ENCODE measurements at regions not wholly inside any gene's neighbourhood (a gene's known extent, or its start where the extent isn't known, plus 50 kb on each side); places are given as distances from the start of the nearest gene placed in this dataset.

- no peak for DNase-seq (ENCODE audit: low read depth, low spot score)
- no peak for TF ChIP-seq CTCF (IDR thresholded peaks at IDR 0.05; ENCODE audit: low read depth, low read length)
- no peak overlapping the region for H3K4me3 ChIP-seq (ENCODE audit: low read depth, low read length)
- in situ Hi-C loops (cut with HindIII; ENCODE audit: low sequenced_read_pairs): no loop called here
These were observed 589.5 kb downstream of the IRX1 start for GRCh38 chr5:4185127-4185526.

DNA sequence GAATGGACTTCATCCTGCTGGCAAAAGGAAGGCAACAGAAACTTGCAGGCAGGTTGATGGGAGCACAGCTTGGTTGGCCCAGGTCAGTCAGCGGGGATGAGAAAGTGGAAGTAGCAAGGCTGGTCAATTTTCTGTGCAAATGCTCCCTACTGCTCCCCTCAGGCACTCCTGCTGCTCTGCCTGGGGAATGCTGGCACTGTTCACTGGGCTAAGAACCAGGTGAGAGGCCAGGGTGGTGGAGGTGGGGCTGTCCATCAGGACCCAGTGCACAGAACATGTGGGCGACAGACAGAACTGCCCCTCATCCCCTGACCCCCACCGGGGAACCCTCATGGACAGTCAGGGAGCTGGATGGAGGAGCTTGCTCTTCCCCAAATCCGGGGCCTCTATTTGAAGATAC is 593.1 kb downstream of the IRX1 start:
- no peak for TF ChIP-seq CTCF (IDR thresholded peaks at IDR 0.05; ENCODE audit: low read depth, low read length)
- no peak for DNase-seq (ENCODE audit: low read depth, low spot score)
- H3K4me3 ChIP-seq (ENCODE audit: low read depth, low read length): no peak overlapping the region
- in situ Hi-C loops (cut with HindIII; ENCODE audit: low sequenced_read_pairs): no loop called here

- DNase-seq (ENCODE audit: low read depth, low spot score): no peak
- no peak overlapping the region for H3K4me3 ChIP-seq (ENCODE audit: low read depth, low read length)
- in situ Hi-C loops (cut with HindIII; ENCODE audit: low sequenced_read_pairs): no loop called here
- no peak for TF ChIP-seq CTCF (IDR thresholded peaks at IDR 0.05; ENCODE audit: low read depth, low read length)
These were observed 593.7 kb downstream of the IRX1 start for GRCh38 chr5:4189317-4189716.

GRCh38 chr5:4191041-4191440 is 595.4 kb downstream of the IRX1 start:
- no peak for DNase-seq (ENCODE audit: low read depth, low spot score)
- no peak overlapping the region for H3K4me3 ChIP-seq (ENCODE audit: low read depth, low read length)
- no peak for TF ChIP-seq CTCF (IDR thresholded peaks at IDR 0.05; ENCODE audit: low read depth, low read length)
- in situ Hi-C loops (cut with HindIII; ENCODE audit: low sequenced_read_pairs): no loop called here

DNA sequence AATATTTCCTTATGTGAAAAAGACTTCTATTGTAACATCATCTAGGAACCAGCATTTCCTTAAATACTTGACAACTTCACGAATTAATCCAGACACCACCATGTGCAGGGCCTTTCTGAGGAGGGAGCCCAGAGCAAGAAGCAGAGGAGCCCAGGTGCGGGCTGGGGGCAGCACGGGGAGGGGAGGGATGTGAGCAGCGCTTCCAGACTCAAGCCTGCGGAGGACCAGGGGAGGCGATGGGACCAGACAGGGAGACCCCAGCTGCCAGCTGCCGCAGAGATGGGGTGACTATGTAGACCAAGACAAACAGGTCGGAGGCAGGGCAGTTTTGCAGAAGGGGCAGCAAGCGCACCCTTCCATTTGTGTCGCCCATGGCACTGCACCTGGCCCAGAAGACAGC is 596.1 kb downstream of the IRX1 start:
- TF ChIP-seq CTCF (IDR thresholded peaks at IDR 0.05; ENCODE audit: low read depth, low read length): no peak
- no peak for DNase-seq (ENCODE audit: low read depth, low spot score)
- no peak overlapping the region for H3K4me3 ChIP-seq (ENCODE audit: low read depth, low read length)
- in situ Hi-C loops (cut with HindIII; ENCODE audit: low sequenced_read_pairs): no loop called here

DNA sequence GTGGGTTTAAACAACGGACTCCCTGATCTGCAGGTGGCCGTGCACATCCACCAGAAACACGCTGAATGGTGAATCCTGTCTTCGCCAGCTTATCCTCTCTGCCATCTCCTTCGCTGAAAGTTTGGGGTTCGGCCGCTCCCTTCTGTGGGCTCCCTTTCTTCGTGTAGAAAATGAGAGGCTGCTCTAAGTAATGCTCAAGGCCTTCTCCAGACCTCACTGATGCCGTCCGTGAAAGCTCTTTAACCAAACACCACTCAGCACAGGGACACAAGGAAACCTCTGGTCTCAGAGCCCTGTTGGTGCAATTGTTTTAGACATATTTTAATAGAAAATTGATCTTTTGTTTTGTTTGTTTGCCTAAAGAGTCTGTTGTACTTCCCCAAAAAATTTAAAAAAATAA is 596.5 kb downstream of the IRX1 start:
- in situ Hi-C loops (cut with HindIII; ENCODE audit: low sequenced_read_pairs): no loop called here

More for the DNA sequence above, 596.5 kb downstream of the IRX1 start:
- H3K4me3 ChIP-seq (ENCODE audit: low read depth, low read length): no peak overlapping the region
- TF ChIP-seq CTCF (IDR thresholded peaks at IDR 0.05; ENCODE audit: low read depth, low read length): no peak
- DNase-seq (ENCODE audit: low read depth, low spot score): no peak

All from astrocyte of the spinal cord (primary cell).